GM18909 (cell line): ENCODE measurements at regions not wholly inside any gene's neighbourhood (a gene's known extent, or its start where the extent isn't known, plus 50 kb on each side); places are given as distances from the start of the nearest gene placed in this dataset.

Source experiments
- ATAC-seq: cut with Tn5 transposase; IDR thresholded peaks from one replicate; pipeline ENCODE4 v1.9.1; 2021; ENCODE audit warnings: mild to moderate bottlenecking; ENCODE audit not compliant: unreplicated experiment, poor library complexity

GRCh38 chr6:41428336-41428995 is 93.1 kb downstream of the NCR2 start:
- ATAC-seq: no peak

- no peak for ATAC-seq
Measured at GRCh38 chr6:41428996-41429421, 93.6 kb downstream of the NCR2 start.

GRCh38 chr6:41429506-41430504 is 94.4 kb downstream of the NCR2 start:
- no peak for ATAC-seq

- ATAC-seq: no peak
Measured at GRCh38 chr6:41430875-41431274, 95.5 kb downstream of the NCR2 start.

- ATAC-seq: no peak
Measured at GRCh38 chr6:41432280-41432679, 96.9 kb downstream of the NCR2 start.

GRCh38 chr6:41434803-41435481 is 99.5 kb downstream of the NCR2 start:
- no peak for ATAC-seq

- ATAC-seq: no peak
Measured at GRCh38 chr6:41437604-41438003, 102.2 kb downstream of the NCR2 start.

GRCh38 chr6:41438746-41439145 is 103.3 kb downstream of the NCR2 start:
- ATAC-seq: no peak

- peak; percentile 81 for ATAC-seq
Measured at GRCh38 chr6:41439524-41440418, 104.4 kb downstream of the NCR2 start.

GRCh38 chr6:41440958-41441357 is 105.2 kb upstream of the FOXP4 start:
- no peak for ATAC-seq

GRCh38 chr6:41441598-41442351 is 104.4 kb upstream of the FOXP4 start:
- ATAC-seq: no peak

- no peak for ATAC-seq
Measured at GRCh38 chr6:41442352-41442672, 103.9 kb upstream of the FOXP4 start.

GRCh38 chr6:41442800-41443501 is 103.2 kb upstream of the FOXP4 start:
- ATAC-seq: no peak

- ATAC-seq: no peak
Measured at GRCh38 chr6:41443616-41444525, 102.3 kb upstream of the FOXP4 start.

- no peak for ATAC-seq
Measured at GRCh38 chr6:41445261-41445660, 100.9 kb upstream of the FOXP4 start.

- no peak for ATAC-seq
Measured at GRCh38 chr6:41446132-41446531, 100.0 kb upstream of the FOXP4 start.

- no peak for ATAC-seq
Measured at GRCh38 chr6:41446907-41447545, 99.2 kb upstream of the FOXP4 start.
